HepG2 (cell line): ENCODE measurements at regions not wholly inside any gene's neighbourhood (a gene's known extent, or its start where the extent isn't known, plus 50 kb on each side); places are given as distances from the start of the nearest gene placed in this dataset.

Experiments used
- ATAC-seq: fragments of 200-7000 bp; cut with Tn5 transposase; 3 replicates; pipeline ENCODE4 v1.9.1; 2020; ENCODE audit warnings: mild to moderate bottlenecking, moderate library complexity
- BruUV-seq: library from RNA; stranded (reverse); fragments of 400-500 nt; replicated peaks from 2 replicates; lab custom pipeline; 2021; lab: Mats Ljungman, UMichigan
- CTCF ChIA-PET: fragments of 300-600 bp; formaldehyde crosslinking; extraction: SDS; loops from one replicate; lab custom pipeline; 2021; ENCODE audit warnings: low total read pairs, inconsistent platforms, low intra/inter-chr PET ratio; lab: Yijun Ruan, JAX
- POLR2A ChIA-PET: fragments of 350-600 bp; sonication (Branson Sonifier 250); formaldehyde crosslinking; loops from one replicate; lab custom pipeline; 2020; ENCODE audit warnings: antibody characterized with exemption, inconsistent platforms; lab: Yijun Ruan, JAX
- DNase-seq: peaks from one replicate; pipeline ENCODE4 v3.0.0-alpha.2; 2015; ENCODE audit warnings: low spot score
- FAIRE-seq: peaks from 3 replicates; lab custom pipeline; 2011; peaks lifted over from hg19 to GRCh38; lab: Jason Lieb, UNC
- H2AFZ ChIP-seq: one replicate; pipeline ENCODE4 v1.6.1; 2011; ENCODE audit warnings: low read length, inconsistent platforms
- H3K27ac ChIP-seq: fragments of 300-600 bp; 3 replicates; pipeline ENCODE4 v1.8.0; 2011; ENCODE audit warnings: mixed run types, mild to moderate bottlenecking, mixed read lengths, low read length, inconsistent platforms; ENCODE audit not compliant: insufficient read depth; ENCODE audit errors: extremely low read length
- H3K27me3 ChIP-seq, 2 experiments: fragments of 200-600 bp in 1 of 2; 2 replicates in 1 of 2; 3 replicates in 1 of 2; pipeline versions ENCODE4 v1.6.0 to v1.8.0; 2011; ENCODE audit warnings: low read length in 2 of 2, mild to moderate bottlenecking in 2 of 2, moderate library complexity in 2 of 2, inconsistent platforms in 1 of 2; ENCODE audit not compliant: insufficient read depth in 2 of 2, control insufficient read depth in 1 of 2
- H3K36me3 ChIP-seq, 2 experiments: fragments of 200-600 bp in 1 of 2; replicated peaks in 1 of 2; 2 replicates in 1 of 2; 3 replicates in 1 of 2; pipeline versions ENCODE4 v1.5.1 to v1.8.0; 2011; ENCODE audit warnings: low read length in 2 of 2, inconsistent platforms in 1 of 2; ENCODE audit not compliant: insufficient read depth in 2 of 2, control insufficient read depth in 1 of 2
- H3K4me1 ChIP-seq: 2 replicates; pipeline ENCODE4 v1.5.1; 2012; ENCODE audit warnings: low read length, inconsistent platforms; ENCODE audit not compliant: insufficient read depth
- H3K4me2 ChIP-seq: 2 replicates; pipeline ENCODE4 v1.6.0; 2011; ENCODE audit warnings: low read depth, low read length, inconsistent platforms
- H3K4me3 ChIP-seq, 3 experiments: fragments of 200-600 bp in 1 of 3; sonication (generic), shearing (Covaris generic) in 1 of 3; replicated peaks in 1 of 3; 2 replicates each; pipeline ENCODE4 v1.5.1; 2011 to 2016; ENCODE audit warnings: low read length in 3 of 3, inconsistent platforms in 2 of 3, low read depth in 2 of 3, mild to moderate bottlenecking in 2 of 3, control low read depth in 1 of 3, mixed read lengths in 1 of 3; ENCODE audit not compliant: insufficient read depth in 1 of 3
- H3K79me2 ChIP-seq: one replicate; pipeline ENCODE4 v1.6.1; 2011; ENCODE audit warnings: low read length, inconsistent platforms; ENCODE audit not compliant: insufficient read depth
- H3K9ac ChIP-seq: 2 replicates; pipeline ENCODE4 v1.6.0; 2011; ENCODE audit warnings: mild to moderate bottlenecking, low read depth, low read length, inconsistent platforms; ENCODE audit not compliant: insufficient read depth
- H3K9me3 ChIP-seq: 2 replicates; pipeline ENCODE4 v1.5.1; 2012; ENCODE audit warnings: mild to moderate bottlenecking, low read length
- H4K20me1 ChIP-seq: 2 replicates; pipeline ENCODE4 v1.6.0; 2011; ENCODE audit warnings: inconsistent platforms, mild to moderate bottlenecking, low read length, moderate library complexity; ENCODE audit not compliant: insufficient read depth
- CREB1 ChIP-seq, 2 experiments: fragments of 450-650 bp in 1 of 2; IDR thresholded peaks; 2 replicates each; pipeline ENCODE4 v1.6.1; 2016 to 2017; ENCODE audit warnings: control low read depth in 1 of 2, mild to moderate bottlenecking in 1 of 2, missing compliant biosample characterization in 1 of 2, missing genetic modification characterization in 1 of 2
- E2F2 ChIP-seq: sonication (generic); formaldehyde crosslinking; IDR thresholded peaks from 2 replicates; pipeline ENCODE4 v1.4.0; 2020; ENCODE audit warnings: missing genetic modification reagents, borderline replicate concordance
- EEA1 ChIP-seq: sonication (generic); formaldehyde crosslinking; IDR thresholded peaks from 2 replicates; pipeline ENCODE4 v1.5.1; 2020; ENCODE audit warnings: mild to moderate bottlenecking, missing genetic modification reagents, borderline replicate concordance
- FIP1L1 ChIP-seq: fragments of 200-400 bp; formaldehyde crosslinking; IDR thresholded peaks from 2 replicates; pipeline ENCODE4 v1.6.1; 2018; ENCODE audit warnings: low read depth, mild to moderate bottlenecking, low read length, moderate library complexity, borderline replicate concordance; ENCODE audit not compliant: insufficient read depth
- FOXA3 ChIP-seq: IDR thresholded peaks from 2 replicates; pipeline ENCODE4 v1.6.1; 2016; ENCODE audit warnings: missing genetic modification reagents, missing compliant biosample characterization
- GFI1 ChIP-seq: sonication (generic); formaldehyde crosslinking; IDR thresholded peaks from 2 replicates; pipeline ENCODE4 v1.5.0; 2020; ENCODE audit warnings: missing genetic modification reagents, mild to moderate bottlenecking, borderline replicate concordance
- MLXIP ChIP-seq: sonication (generic); formaldehyde crosslinking; IDR thresholded peaks from 2 replicates; pipeline ENCODE4 v1.9.0; 2021; ENCODE audit warnings: missing genetic modification reagents, borderline replicate concordance
- NCOA1 ChIP-seq: sonication (generic); formaldehyde crosslinking; IDR thresholded peaks from 2 replicates; pipeline ENCODE4 v1.9.0; 2021; ENCODE audit warnings: missing genetic modification reagents
- NFRKB ChIP-seq: fragments of 450-650 bp; IDR thresholded peaks from 2 replicates; pipeline ENCODE4 v1.6.1; 2017
- NONO ChIP-seq, 2 experiments: fragments of 450-650 bp in 1 of 2; sonication (generic) in 1 of 2; formaldehyde crosslinking in 1 of 2; IDR thresholded peaks in 1 of 2; conservative IDR thresholded peaks in 1 of 2; 2 replicates each; pipeline versions ENCODE4 v1.6.1 to v1.8.0; 2017 to 2022; ENCODE audit warnings: mild to moderate bottlenecking in 1 of 2, missing genetic modification reagents in 1 of 2, moderate library complexity in 1 of 2
- PHF8 ChIP-seq: sonication (generic); formaldehyde crosslinking; IDR thresholded peaks from 2 replicates; pipeline ENCODE4 v1.5.0; 2020; ENCODE audit warnings: missing genetic modification reagents
- ZNF484 ChIP-seq: sonication (generic); formaldehyde crosslinking; IDR thresholded peaks from 2 replicates; pipeline ENCODE4 v1.5.1; 2020; ENCODE audit warnings: mild to moderate bottlenecking, low read depth, missing genetic modification reagents, borderline replicate concordance
- ZNF496 ChIP-seq: sonication (generic); formaldehyde crosslinking; IDR thresholded peaks from 2 replicates; pipeline ENCODE4 v1.8.1; 2023; ENCODE audit warnings: mild to moderate bottlenecking, moderate library complexity, missing genetic modification reagents; ENCODE audit not compliant: insufficient replicate concordance
- ZNF629 ChIP-seq: sonication (generic); formaldehyde crosslinking; conservative IDR thresholded peaks from 2 replicates; pipeline ENCODE4 v1.5.0; 2020; ENCODE audit warnings: missing genetic modification reagents
- ZNF687 ChIP-seq: sonication (generic); formaldehyde crosslinking; IDR thresholded peaks from 2 replicates; pipeline ENCODE4 v1.5.1; 2020; ENCODE audit warnings: mild to moderate bottlenecking, missing genetic modification reagents, moderate library complexity
- WGBS: methylation state at CpG from one replicate; pipeline ENCODE4 v1.1.6; 2017; ENCODE audit warnings: low lambda C conversion rate; 5-methylcytosine and 5-hydroxymethylcytosine counted together
- in situ Hi-C: cut with HindIII; loops from 2 replicates; pipeline ENCODE4 v1.10.0; 2017; ENCODE audit warnings: low pct_unique_long_range_greater_than_20kb; ENCODE audit not compliant: extremely low pct_ligation_motif_present
- intact Hi-C: fragments of 100-400 bp; cut with micrococcal nuclease; formaldehyde crosslinking; loops from one replicate; pipeline ENCODE4 v1.10.0; 2022; ENCODE audit not compliant: unreplicated experiment

- no peaks in the 10 kb centered on the region for H3K9me3 ChIP-seq
- H3K4me2 ChIP-seq: no peak overlapping the region
- H3K79me2 ChIP-seq: no peaks in the 10 kb centered on the region
- H3K4me1 ChIP-seq: 0 out of 2 replicates have a peak, but pooled peaks cover 4% of the 10 kb centered on the region
- in situ Hi-C loops (no loop called here), intact Hi-C loops (loop anchor here (10.0 kb wide), 1 partner anchor 172 kb away; no protein-coding TSS in a partner anchor)
- no peaks in the 10 kb centered on the region for H3K36me3 ChIP-seq
- H2AFZ ChIP-seq: no peak overlapping the region
- WGBS: 0% methylated on average over 1 of the region's 1 CpG
- no peaks in the 10 kb centered on the region for H4K20me1 ChIP-seq
- no peak overlapping the region for H3K27ac ChIP-seq
- H3K9ac ChIP-seq: no peak overlapping the region
- POLR2A ChIA-PET: no interaction called here
- no peak overlapping the region for H3K4me3 ChIP-seq
- no TSS peak for BruUV-seq
- peaks cover 5 to 31% of the 10 kb centered on the region in 2 experiments; a peak in 4 of 5 replicates for H3K27me3 ChIP-seq
- DNase-seq: no peak
- no peak for FAIRE-seq
- ATAC-seq: no peak
- CTCF ChIA-PET: no interaction called here
- TF ChIP-seq ZNF687 (CRISPR knock-in tag): no peak
- TF ChIP-seq ZNF484 (CRISPR knock-in tag): no peak
- no peak for TF ChIP-seq NONO (IDR thresholded peaks at IDR 0.05)
- TF ChIP-seq NONO (CRISPR knock-in tag; conservative IDR thresholded peaks at IDR 0.05): no peak
- no peak for TF ChIP-seq CREB1 (IDR thresholded peaks at IDR 0.05)
- TF ChIP-seq CREB1 (CRISPR knock-in tag; IDR thresholded peaks at IDR 0.05): no peak
- no peak for TF ChIP-seq ZNF496 (CRISPR knock-in tag)
- no peak for TF ChIP-seq ZNF629
- no peak for TF ChIP-seq PHF8
- TF ChIP-seq GFI1 (CRISPR knock-in tag): no peak
- no peak for TF ChIP-seq EEA1
- no peak for TF ChIP-seq FOXA3 (CRISPR knock-in tag)
- no peak for TF ChIP-seq MLXIP (CRISPR knock-in tag)
- no peak for TF ChIP-seq NFRKB
- TF ChIP-seq E2F2 (CRISPR knock-in tag): no peak
- no peak for TF ChIP-seq FIP1L1
- no peak for TF ChIP-seq NCOA1 (CRISPR knock-in tag)
These were observed 83.3 kb downstream of the NOG start for GRCh38 chr17:56676810-56677209.
